GM19035 (cell line): ENCODE measurements at regions not wholly inside any gene's neighbourhood (a gene's known extent, or its start where the extent isn't known, plus 50 kb on each side); places are given as distances from the start of the nearest gene placed in this dataset.

Experiments
- ATAC-seq: cut with Tn5 transposase; IDR thresholded peaks from one replicate; pipeline ENCODE4 v1.9.1; 2021; ENCODE audit not compliant: unreplicated experiment

GRCh38 chr14:87073880-87074570 is 919.0 kb downstream of the GALC start:
- ATAC-seq: no peak

DNA sequence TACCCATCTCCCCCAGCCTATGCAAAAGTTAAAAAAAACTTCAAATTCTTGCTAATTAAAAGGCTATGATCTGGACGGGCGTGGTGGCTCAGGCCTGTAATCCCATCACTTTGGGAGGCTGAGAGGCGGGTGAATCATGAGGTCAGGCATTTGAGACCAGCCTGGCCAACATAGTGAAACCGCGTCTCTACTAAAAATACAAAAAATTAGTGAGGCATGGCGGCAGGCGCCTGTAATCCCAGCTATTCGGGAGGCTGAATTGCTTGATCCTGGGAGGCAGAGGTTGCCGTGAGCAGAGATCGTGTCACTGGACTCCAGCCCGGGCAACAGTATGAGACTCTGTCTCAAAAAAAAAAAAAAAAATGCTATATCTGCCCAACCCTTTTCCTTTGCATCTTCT is 925.4 kb downstream of the GALC start:
- no peak for ATAC-seq

DNA sequence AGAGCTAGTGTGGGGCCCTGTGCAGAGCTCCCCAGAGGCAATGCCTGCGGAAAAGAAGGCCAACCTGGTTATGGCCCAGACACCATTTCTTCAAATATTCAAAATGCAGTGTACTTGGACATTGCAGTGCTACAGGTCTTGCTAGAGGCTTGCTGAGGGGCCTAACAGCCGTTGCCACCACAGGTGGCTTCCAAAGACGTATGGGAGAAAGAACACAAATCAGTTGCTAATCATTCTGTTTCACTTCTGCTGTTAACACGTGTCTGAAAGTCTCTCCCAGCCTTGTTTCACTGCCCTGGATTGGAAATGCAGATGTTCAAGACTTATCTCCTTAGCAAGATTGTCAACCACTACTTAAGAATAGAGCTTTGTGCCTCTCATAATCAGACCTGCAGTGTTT is 925.9 kb downstream of the GALC start:
- no peak for ATAC-seq

DNA sequence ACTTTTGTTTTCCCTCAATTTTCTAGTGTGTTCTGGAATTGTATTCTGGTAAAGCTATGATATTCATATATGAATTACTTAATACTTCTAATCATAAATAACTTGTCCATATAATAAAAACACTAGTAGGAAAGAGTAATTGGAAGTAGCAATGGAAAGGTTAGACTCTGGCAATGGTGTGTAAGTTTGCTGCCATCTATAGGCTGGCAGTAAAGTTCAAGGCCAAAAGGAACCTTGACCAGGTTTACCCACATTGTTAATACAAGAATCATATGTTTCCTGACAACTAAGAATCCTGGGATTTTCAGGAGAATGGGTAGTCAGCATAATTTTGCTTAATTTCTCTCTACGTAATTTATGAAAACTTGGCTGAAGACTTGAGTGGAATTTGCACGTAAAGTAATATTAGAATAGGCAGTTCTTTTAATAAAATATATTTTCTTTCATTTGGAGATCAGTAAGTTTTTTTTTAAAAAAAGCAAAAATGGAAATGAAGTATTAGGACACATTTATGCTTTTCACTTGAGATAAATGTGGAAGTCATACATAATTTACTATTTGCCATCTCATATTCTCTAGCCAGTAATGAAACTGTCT is 926.7 kb downstream of the GALC start:
- no peak for ATAC-seq

DNA sequence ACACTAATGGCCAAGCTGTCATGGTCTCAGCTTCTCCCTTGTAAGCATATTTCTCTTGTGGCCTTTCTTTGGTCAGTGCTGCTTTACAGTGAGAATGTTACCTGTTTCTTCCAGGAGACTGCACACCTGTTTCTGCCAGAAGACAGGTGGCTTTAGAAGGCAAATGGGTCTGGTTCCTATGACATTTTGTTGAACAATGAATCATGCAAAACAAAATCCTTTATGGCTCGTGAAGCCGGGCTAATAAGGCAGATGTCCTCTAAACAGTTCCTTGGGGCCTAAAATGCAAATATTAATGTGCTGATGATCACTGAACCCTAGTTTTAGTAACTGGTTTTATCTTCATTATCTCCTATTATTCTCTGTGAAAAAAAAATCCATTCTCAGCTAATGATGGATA is 927.6 kb downstream of the GALC start:
- ATAC-seq: no peak

GRCh38 chr14:87063181-87063580 is 929.8 kb downstream of the GALC start:
- no peak for ATAC-seq

DNA sequence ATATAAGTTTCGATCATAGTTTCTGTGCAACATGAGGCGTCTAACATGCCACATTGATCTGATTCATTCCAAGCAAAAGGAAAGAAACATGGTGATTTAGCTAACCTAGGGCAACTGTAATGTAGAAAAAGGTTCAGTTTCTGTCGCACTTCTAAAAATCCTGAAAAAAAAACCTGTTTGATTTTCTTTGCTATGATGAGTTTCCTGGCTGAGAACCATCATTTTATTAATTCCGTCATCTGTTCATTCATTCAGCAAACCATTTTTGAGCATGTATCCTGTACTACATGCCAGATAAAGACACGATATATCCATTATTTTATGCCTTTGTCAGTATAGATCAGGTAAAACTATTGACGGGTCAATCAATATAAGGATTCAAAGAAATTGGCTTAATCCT is 932.6 kb downstream of the GALC start:
- no peak for ATAC-seq

- ATAC-seq: no peak
These were observed 933.7 kb downstream of the GALC start for GRCh38 chr14:87059060-87059839.

- ATAC-seq: no peak
These were observed 938.0 kb downstream of the GALC start for GRCh38 chr14:87055007-87055406.

GRCh38 chr14:87052646-87053225 is 940.2 kb downstream of the GALC start:
- no peak for ATAC-seq

GRCh38 chr14:87050421-87050820 is 942.6 kb downstream of the GALC start:
- ATAC-seq: no peak

DNA sequence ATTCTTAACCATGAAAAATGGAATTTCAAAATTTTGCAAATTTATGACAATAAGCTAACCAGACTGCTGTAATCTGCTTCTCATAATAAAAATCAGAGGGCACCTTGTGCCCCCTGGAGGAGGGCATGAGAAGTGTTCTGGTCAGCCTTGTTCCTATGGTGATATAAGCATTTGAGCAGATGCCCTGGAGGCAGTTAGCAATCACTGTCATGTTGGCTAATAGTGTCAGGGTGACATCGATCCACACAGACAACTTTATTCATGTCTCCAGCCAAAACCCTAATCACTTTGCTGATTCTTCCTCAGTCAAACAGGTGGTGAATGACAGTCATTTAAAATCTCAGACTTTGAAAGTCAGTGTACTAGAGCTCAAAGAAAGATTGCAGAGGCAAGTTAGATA is 943.0 kb downstream of the GALC start:
- no peak for ATAC-seq

DNA sequence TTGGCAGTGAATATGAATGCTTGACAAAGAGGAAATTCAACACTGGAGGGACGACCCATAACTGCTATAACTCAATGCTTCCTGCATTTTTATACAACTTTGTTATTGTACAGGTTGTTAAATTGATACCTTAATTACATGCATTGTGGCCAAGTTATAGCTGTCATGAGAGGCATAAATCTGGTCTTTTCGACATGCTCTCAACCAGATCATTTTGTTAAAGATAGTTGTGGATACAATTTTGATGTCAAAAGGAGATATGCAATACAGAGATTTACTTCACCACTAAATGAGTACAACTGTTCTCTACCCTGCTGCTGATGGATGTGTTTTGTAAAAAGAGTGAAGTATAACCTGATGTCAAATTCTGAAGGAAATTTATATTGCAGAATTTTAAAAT is 946.0 kb downstream of the GALC start:
- no peak for ATAC-seq

DNA sequence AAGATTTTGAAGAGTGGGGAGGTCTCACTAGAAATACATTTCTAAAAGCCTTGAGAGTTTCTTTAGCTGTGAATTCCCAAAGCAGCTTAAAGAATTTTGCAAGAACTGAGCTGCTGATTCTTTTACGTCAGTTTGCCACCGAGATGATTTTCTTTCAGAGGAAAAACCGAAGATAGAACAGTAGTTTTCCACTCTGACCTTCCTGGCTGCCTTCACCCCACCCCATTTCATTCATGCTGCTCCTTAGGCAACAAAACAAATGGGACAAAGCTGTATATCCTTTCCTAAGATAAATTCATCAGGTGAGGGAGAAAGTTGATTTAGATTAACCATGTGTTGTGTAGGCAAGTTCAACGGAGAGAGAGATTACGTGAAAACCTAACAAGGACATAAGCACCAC is 947.0 kb downstream of the GALC start:
- no peak for ATAC-seq

DNA sequence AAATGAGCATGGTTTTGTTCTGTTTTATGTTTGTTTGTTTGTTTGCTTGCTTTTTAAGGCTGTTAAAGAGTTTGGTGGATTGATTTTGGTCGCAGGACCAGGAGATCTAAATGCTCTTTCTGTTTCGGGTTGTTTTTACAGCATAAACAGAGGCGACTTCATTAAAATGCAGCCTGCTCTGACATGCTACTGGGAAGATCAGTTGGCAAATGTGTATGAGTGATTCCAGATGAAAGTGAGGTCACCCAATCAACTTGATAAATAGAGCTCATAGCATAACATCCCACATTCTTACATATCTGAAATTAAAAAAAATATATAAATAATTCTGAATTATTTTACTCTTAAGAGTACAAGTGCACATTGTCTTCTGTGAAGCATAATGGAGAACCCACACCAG is 947.7 kb downstream of the GALC start:
- no peak for ATAC-seq

- no peak for ATAC-seq
These were observed 948.2 kb downstream of the GALC start for GRCh38 chr14:87044807-87045206.

DNA sequence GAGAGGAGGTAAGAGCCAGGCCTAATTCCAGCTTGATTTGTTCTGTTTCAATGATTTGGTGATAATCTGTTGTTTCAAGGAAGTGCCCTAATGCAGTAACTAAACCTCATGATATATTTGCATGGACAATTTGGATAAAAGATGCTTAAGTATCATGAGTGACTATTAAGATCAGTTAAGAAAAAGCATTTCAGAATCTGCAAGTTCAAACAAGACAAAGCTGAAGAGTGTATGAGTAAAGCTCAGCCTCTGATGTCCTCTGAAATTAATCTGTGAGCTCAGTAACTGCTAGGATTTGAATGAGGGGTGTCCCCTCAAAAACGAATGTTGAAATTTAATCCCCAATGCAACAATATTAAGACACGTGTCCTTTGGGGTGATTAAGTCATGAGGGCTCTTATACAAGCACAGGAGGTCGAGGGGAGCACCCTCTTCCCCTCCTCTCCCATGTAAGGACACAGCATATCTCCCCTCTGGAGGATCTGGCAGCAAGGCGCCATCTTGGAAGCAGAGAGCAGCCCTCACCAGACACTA is 949.2 kb downstream of the GALC start:
- ATAC-seq: no peak

GRCh38 chr14:87042354-87042753 is 950.6 kb downstream of the GALC start:
- no peak for ATAC-seq

GRCh38 chr14:87041290-87042020 is 951.5 kb downstream of the GALC start:
- ATAC-seq: no peak

DNA sequence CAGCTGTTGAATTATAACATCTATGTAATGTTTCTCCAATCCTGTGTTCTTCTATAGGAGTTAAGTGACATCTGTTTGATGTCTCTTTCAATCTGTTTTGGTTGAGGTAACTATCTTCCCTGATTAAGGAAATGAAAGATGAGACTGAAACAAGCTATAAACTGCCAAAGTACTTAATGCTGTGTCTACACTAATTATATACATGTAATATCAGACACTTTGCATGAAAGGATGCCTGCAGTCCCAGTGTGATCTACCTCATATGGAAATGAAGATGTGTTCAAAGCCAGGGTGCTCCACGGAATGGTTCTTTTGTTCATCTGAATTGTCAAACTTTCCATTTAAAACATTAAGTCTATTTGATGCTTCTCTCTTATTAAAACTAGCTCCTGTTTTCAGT is 958.3 kb downstream of the GALC start:
- ATAC-seq: no peak

GRCh38 chr14:87030197-87030596 is 962.8 kb downstream of the GALC start:
- no peak for ATAC-seq
